Vagina (tissue), 2 donors: ENCODE measurements at regions not wholly inside any gene's neighbourhood (a gene's known extent, or its start where the extent isn't known, plus 50 kb on each side); places are given as distances from the start of the nearest gene placed in this dataset.

Source experiments
- CTCF ChIP-seq, 3 experiments: fragments of 450-650 bp in 2 of 3; fragments of 200-600 bp in 1 of 3; sonication (generic) in 1 of 3; IDR thresholded peaks; one replicate each; pipeline ENCODE4 v1.5.1; 2017 to 2019; ENCODE audit warnings: antibody characterized with exemption in 3 of 3, mild to moderate bottlenecking in 2 of 3, moderate library complexity in 2 of 3
- POLR2AphosphoS5 ChIP-seq, 2 donors: sonication (generic); formaldehyde crosslinking; IDR thresholded peaks; one replicate each; pipeline ENCODE4 v1.9.0; 2017; ENCODE audit warnings: antibody characterized with exemption in 2 of 2, mild to moderate bottlenecking in 2 of 2, low read depth in 1 of 2; ENCODE audit not compliant: insufficient read depth in 1 of 2

GRCh38 chr6:114955363-114955762 is 612.5 kb upstream of the HS3ST5 start:
- no peak for TF ChIP-seq POLR2AphosphoS5 (IDR thresholded peaks at IDR 0.05; ENCODE audit: insufficient read depth in 1 of 2, low read depth in 1 of 2)
- no peak for TF ChIP-seq CTCF (IDR thresholded peaks at IDR 0.05)
